ENCODE measurements at regions not wholly inside any gene's neighbourhood (a gene's known extent, or its start where the extent isn't known, plus 50 kb on each side); places are given as distances from the start of the nearest gene placed in this dataset.
A peak's percentile ranks its signal among the peaks of the same experiment; 100 is the strongest.

DNA sequence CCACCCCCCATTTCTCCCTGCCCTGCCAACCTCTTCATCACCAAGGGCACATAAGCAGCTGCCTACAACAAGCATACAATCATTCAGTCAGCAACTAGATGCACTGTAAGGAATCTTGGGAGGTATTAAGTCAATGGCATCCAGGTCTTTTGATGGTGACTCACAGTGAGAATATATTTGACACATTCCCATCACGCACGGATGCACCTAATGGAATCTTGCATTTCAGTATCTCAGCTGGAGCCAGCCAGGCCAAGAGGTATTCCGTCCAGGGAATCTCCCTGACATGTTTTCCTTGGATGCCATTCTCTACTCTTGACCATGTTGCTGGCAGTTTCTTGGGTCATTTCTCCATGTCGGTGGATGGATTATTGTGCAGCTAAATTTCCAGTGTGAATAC is 73.9 kb upstream of the CAPRIN2 start:
- DNase-seq (ENCODE audit: extremely low read depth in 1 of 2, low read depth in 1 of 2): no peak

DNA sequence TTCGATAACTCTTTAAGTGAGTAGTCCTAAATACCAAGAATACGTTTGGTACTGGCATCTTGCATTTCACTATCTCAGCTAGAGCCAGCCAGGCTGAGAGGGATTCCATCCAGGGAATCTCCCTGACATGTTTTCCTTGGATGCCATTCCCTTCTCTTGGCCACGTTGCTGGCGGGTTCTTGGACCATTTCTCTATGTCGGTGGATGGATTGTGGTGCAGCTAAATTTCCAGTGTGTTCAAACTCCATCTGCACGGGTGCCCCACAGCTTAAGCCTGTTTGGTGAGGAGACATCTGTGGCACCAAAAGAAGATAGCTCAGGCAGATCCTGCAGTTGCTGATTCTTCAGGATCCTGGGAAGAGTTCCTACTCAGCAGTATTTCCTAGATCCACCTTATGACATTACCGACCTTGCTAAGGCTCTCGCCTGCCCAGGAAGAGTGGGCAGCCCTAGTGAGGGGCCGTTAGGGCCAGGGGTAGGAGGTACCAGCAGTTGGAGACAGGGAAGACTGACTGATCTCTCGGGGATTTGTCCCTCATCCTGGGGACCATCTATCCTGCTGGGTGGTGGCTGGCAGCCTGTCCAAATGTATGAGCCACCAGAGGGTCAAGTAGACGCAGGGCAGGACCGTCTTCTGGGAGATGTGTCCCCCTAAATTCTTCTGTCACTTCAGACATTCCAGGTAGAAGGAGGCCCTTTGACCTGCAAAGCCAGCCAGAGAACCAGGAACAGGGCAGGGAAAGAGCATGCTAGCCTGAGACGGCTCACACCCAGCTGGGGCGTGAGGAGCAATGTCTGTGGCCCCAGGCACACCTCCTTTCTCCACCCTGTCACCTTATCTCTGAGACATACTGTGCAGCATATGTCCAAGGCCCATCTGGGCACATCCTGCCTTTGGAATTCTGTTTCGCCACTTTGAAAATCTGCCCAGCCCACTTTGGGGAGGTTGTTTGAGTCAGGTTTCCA is 72.6 kb upstream of the CAPRIN2 start:
- DNase-seq (ENCODE audit: extremely low read depth in 1 of 2, low read depth in 1 of 2): no peak

DNA sequence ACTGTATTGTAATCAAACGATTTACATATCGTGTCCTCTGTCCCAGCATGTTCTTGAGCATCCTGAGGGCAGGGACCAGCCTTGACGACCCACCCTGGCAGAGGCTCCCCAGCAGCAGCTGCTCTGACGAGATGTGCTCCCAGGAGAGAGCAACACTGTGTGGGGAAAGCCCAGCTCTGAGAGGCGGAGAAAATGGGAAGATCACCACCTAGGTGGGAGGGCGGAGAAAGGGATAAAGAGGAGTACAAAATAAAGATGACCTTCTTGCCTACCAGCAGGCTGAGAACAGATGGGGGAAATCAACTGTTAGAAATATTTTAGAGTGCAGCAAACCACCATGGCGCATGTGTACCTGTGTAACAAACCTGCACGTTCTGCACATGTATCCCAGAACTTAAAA is 71.5 kb upstream of the CAPRIN2 start:
- no peak for DNase-seq (ENCODE audit: extremely low read depth in 1 of 2, low read depth in 1 of 2)

DNA sequence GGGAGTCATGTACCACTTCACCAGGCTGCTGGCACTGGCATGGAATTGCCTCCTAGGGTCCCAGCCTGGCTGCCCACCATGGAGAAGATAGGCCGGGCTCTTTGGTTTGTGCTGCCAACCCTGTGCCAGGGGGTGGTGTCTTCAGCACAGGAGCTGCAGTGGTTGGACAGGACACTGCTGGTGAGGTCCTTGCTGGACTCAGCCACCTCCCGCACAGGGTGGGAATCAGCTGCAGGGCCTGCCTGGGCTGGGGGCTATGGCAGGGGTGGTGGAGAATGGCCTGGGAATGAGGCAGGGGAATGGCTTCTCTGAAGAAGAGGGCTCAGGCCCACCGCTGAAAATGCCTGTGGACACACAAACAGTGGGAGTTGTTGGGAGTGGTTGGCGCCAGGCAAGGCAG is 70.6 kb upstream of the CAPRIN2 start:
- DNase-seq (ENCODE audit: extremely low read depth in 1 of 2, low read depth in 1 of 2): no peak

DNA sequence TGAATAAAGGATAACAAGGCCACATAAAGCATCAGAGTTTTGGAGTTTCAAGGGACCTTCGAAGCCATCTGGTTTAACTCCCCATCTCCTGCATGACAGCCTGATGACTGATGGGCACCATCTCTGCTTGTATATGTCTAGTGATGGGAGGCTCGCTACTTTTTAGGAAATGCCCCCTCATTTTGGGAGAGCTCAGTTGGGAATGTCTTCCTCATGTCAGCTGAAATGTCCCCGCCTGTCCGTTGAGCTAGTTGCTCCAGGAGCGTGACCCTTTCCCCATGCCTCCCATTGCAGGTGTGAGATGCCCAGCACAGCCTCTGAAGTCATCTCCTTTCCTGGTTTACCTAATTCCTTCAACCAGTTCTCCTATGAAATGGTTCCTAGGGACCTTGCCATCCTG is 69.6 kb upstream of the CAPRIN2 start:
- no peak for DNase-seq (ENCODE audit: extremely low read depth in 1 of 2, low read depth in 1 of 2)

DNA sequence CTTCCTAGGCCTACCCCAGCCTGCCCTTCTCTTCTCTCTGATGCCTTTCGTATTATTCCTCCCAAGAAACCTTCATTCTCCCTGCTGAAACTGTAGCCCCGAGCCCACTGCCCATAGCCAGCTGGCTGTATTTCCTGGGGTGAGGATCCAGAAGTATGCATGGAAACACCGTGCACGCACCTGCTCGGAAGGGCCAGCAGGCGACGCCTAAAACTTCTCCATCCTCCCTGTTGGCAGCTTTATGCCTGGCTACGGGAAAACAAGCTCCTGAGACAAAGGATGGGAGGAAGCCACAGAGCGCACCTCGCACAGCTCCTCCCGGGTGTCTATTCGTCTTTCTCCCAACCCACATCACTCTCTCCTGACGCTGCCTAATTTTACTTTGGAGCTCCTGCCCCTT is 69.0 kb upstream of the CAPRIN2 start:
- DNase-seq (ENCODE audit: extremely low read depth in 1 of 2, low read depth in 1 of 2): no peak

DNA sequence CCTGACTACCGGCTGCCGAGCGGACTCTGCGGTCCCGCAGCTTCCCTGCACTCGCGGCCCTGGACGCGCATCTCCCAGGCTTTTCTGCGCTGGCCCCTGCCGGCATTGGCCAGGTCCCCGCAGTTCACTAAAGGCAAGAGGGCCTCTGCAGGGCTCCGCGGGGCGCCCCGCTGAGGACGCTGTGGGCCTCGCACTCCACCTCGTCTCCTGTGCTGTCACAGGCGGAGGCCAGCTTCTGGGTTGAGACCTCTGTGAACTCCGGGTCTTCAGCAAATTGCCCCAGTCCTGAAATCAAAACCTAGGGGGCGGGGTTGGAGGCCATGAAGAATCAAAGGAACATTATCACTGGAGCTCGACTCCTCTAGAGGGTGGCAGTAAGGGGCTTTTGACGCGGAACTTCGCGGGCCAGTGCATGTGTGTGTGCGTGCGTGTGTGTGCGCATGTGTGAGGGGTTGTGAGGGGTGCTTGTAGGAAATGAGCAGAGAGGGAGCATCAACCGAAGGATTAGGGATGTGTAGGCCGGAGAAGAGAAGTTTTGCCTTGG is 68.5 kb upstream of the CAPRIN2 start:
- peak in 1 of 2 donors; percentile 4 for DNase-seq (ENCODE audit: extremely low read depth in 1 of 2, low read depth in 1 of 2)

DNA sequence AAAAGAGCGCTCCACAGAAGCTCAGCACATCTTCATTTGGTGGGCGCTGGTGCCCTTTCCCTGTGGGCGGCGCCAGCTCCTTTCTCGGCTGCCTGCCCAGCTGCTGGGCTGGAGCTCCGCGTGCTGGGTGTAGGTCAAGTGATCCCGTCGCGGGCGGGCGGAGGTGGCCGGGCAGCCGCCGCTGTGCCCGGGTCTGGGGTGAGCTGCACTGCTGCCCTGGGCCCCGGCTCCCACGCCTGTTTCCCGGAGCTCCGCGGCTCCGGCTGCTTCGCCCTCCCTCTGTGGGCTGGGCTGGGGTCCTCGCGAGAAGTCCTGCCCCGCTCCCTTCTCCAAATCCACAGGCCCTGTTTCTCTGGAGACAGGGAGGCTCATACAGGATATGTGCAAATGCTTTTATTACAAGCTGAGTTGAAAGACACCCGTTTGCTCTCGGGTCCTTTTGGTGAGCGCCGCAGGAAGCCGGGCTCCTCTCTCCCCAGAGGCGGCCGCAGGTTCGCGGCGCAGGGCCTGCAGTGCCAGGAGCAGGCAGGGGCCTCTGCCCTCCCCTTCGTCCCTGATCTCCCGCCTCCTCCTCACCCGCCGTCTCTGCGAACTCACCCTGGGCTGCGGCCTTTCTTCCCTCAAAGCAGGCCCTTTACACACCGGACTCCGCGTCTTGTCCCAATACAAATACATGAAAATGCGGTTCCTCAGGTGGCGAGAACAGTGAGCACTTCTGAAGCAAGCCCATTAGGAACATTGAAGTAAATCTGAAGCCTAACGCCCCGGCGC is 67.8 kb upstream of the CAPRIN2 start:
- peak in 1 of 2 donors; percentile 17 for DNase-seq (ENCODE audit: extremely low read depth in 1 of 2, low read depth in 1 of 2)

DNA sequence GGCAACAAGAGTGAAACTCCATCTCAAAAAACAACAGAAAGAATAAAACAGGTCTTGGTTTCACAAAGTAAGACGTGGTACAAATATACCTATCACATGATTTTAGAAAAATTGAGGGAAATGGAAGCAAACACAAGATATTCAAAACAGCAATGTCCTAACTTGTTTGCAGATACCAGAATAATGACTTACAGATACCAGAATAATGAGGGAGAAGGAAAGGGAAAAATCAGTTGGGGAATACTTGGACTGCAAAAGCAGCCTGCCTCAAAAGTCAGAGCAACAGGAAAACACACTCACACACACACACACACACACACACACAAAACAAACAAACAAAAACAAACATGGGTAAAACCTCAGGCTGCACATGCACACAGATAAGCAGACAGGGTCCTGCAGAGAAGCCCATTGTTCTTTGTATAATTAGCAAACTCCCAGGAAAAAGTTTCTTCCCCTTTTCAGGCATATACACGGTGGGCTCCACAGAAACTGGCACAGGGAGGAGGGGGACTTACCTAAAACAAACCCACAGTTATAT is 65.7 kb upstream of the CAPRIN2 start:
- DNase-seq (ENCODE audit: extremely low read depth in 1 of 2, low read depth in 1 of 2): no peak

DNA sequence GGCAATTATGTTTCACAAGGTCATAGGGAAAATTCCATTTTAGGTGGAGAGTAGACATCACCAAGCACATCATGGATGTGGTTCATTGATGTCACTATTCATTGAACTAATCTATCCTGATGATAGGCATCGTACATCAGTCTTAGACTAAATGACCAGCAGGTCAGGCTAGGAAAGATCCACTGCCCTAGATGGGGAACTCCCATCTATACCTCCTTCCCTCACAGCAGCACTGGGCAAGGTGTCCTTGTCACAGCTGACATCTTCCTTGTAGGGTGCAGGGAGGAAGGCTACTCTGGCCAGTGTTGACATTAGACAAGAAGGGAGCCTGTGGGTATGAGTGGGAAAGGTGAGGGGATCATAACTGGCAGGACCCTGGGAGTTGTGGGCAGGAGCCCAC is 63.8 kb upstream of the CAPRIN2 start:
- DNase-seq (ENCODE audit: extremely low read depth in 1 of 2, low read depth in 1 of 2): no peak

DNA sequence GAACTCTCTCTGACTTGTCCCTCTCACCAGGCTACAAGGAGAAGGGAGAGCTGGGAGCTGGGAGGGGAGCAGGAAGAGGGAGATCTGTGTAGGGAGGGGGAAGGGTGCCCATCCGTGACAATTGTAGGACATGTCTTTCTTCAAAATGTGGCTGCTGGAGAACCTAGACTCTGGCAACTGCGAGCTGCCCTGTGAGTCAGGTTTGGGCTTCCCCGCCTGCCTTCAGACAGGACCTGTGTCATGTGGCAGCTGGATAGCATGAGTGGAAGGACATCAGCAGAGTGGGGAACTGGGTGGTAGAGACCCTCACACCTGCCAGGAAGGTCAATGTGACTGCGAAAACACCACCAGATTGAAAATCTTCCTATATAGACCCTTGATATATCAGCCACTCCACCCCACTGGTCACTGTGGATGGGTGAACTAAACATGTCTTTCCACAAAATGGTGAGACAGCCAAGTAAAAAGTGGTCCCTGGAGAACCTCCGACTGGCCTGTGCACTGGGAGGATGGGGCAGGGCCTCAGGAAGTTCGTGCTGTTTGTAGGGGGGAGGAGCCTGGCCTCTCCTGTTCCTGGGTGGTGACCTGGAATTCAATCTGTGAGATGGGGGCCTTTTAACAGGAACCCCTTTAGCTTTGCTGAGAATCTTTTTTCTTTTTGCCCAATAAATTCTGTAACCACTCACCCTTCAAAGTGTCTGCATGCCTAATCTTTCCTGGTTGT is 62.2 kb upstream of the CAPRIN2 start:
- DNase-seq (ENCODE audit: extremely low read depth in 1 of 2, low read depth in 1 of 2): no peak

DNA sequence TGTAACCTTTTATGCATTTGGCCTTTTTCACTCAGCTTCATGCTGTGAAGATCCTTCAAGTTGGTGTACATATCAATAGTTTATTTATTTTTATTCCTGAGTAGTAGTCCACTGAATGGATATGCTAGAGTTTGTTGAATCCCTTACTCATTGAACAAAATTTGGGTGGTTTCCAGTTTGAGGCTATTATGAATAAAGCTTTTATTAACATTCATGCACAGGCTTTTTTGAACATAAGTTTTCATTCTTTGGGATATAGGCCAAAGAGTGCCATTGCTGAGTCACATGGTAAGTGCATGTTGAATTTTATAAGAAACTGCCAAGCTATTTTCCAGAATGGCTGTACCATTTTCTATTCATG is 59.5 kb upstream of the CAPRIN2 start:
- no peak for DNase-seq (ENCODE audit: extremely low read depth in 1 of 2, low read depth in 1 of 2)

DNA sequence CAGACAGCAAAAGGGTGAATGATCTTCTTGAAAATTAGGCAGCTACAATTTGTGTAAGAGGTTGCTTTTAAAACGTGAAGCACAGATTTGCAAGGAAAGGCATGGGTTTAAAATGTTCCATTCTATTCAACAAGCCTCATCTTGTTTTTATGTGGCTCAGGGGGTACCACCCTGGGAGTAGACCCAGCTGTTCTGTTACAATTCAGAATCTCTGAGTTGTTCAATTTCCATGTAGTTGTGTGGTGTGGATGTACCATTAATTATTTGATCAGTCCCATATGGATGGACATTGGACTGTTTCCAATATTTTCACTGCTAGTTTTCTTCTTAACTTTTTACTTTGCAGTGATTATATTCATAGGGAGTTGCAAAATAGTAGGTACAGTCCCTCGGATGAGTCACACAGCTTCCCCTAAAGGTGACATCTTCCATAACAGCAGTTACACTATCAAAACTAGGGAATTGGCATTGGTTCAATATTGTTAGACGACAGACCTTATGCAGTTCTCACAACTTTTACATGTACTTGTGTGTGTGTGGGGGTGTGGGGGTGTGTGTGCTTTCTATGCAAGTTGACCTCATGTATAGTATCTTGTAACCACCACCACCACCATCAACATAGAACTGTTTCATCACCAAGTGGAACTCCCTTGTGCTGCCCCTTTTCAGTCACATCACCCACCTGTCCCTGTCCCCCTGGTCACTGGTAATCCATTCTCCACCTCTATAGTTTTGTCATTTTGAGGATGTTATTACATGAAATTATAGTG is 59.0 kb upstream of the CAPRIN2 start:
- no peak for DNase-seq (ENCODE audit: extremely low read depth in 1 of 2, low read depth in 1 of 2)

DNA sequence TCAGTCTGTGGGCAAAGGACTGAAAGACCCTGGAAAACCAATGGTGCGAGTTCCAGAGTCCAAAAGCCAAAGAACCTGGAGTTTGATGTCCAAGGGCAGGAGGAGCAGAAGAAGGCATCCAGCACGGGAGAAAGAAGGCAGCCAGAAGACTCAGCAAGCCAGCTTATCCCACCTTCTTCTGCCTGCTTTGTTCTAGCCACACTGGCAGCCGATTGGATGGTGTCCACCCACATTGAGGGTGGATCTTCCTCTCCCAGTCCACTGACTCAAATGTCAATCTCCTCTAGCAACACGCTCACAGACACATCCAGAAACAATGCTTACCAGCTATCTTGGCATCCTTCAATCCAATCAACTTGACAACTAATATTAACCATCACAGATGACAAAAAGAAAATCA is 57.2 kb upstream of the CAPRIN2 start:
- DNase-seq (ENCODE audit: extremely low read depth in 1 of 2, low read depth in 1 of 2): no peak

DNA sequence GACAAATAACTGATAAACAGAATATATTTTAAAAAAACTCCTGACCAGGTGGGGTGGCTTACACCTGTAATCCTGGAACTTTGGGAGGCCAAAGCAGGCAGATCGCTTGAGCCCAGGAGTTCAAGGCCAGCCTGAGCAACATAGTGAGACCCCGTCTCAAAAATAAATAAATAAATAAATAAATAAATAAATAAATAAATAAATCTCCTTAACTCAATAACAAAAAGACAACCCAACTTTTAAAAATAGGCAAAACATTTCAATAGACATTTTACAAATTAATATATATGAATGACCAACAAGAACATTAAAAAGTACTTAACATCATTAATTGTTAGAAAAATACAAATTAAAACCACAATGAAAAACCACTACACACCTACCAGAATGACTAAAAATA is 56.2 kb upstream of the CAPRIN2 start:
- no peak for DNase-seq (ENCODE audit: extremely low read depth in 1 of 2, low read depth in 1 of 2)

DNA sequence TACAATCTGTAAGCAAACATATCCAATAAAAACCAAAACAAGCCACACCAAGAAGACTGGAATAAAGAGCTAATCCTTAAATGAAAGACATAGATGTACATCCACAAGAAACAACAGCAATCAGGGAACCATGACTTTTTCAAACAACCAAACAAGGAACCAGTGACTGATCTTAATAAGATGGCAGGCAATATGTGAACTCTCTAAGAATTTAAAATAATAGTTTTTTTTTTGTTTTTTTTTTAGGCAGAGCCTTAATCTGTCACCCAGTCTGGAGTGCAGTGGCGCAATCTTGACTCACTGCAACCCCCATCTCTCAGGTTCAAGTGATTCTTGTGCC is 52.9 kb upstream of the CAPRIN2 start:
- DNase-seq (ENCODE audit: extremely low read depth in 1 of 2, low read depth in 1 of 2): no peak

DNA sequence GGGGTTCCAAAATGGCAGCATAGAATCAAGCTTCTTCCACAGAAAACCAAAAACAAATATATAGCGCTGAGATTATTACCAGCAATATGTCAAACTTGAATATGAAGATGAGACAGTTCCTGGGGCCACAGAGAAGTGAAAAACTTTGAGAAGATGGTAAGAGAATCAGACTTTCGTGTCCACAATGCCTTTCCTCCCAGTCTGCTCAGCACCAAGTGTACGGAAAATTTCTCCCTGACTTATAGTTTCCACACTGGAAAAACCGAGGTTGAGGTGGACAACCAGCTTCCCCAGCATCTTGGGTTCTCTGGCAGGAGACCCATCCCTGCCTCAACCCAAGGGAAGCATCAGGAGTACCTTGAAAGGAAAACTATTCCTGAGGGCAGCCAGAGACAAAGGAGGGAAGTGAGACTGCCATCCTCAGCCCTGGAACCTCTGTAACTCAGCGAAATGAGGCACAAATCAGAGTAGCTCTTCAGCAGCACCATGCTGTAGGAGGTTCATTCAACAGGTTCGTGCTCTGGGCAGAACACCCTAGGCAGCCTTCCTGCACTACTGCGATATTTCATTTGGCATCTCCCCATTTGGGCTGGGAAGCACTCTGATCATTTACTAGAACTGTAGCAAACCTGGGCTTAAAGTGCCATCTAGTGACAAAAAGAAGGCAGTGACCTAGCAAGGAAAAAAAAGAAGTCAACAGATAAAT is 52.4 kb upstream of the CAPRIN2 start:
- DNase-seq (ENCODE audit: extremely low read depth in 1 of 2, low read depth in 1 of 2): no peak

DNA sequence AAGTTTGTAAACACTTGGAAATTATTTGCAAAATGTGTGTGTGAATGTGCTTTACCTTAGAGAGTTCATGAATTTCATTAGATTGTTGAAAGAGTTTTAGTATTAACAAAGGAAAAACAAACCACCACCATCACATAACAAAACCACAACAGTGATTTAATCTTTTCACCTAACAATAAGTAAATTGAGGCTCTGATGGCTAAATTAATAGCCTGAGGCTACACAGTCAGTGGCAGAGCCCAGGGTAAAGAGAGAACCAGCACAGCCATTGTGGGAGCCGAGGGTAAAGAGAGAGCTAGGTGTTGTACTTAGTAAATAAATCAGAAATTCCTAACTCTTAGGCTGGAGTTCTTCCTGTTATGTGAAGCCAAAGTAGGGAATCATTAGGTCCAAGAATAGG is 51.2 kb upstream of the CAPRIN2 start:
- DNase-seq (ENCODE audit: extremely low read depth in 1 of 2, low read depth in 1 of 2): no peak
